DND-41 (cell line): ENCODE measurements at regions not wholly inside any gene's neighbourhood (a gene's known extent, or its start where the extent isn't known, plus 50 kb on each side); places are given as distances from the start of the nearest gene placed in this dataset.

Experiments
- ATAC-seq: fragments of 200-7000 bp; cut with Tn5 transposase; 3 replicates; pipeline ENCODE4 v1.9.1; 2021; ENCODE audit warnings: low read depth; ENCODE audit not compliant: insufficient read depth
- DNase-seq: peaks from one replicate; pipeline ENCODE4 v3.0.0-alpha.2; 2020
- H2AFZ ChIP-seq: 2 replicates; pipeline ENCODE4 v1.6.0; 2012; ENCODE audit warnings: low read depth, low read length
- H3K27ac ChIP-seq: 2 replicates; pipeline ENCODE4 v1.5.1; 2012; ENCODE audit warnings: low read length, inconsistent platforms
- H3K27me3 ChIP-seq: fragments of 200-600 bp; sonication (generic); 2 replicates; pipeline ENCODE4 v1.6.0; 2012; ENCODE audit warnings: low read length, mild to moderate bottlenecking, inconsistent platforms; ENCODE audit not compliant: insufficient read depth, poor library complexity
- H3K36me3 ChIP-seq: 2 replicates; pipeline ENCODE4 v1.5.1; 2012; ENCODE audit warnings: low read length, inconsistent platforms; ENCODE audit not compliant: insufficient read depth
- H3K4me1 ChIP-seq: 2 replicates; pipeline ENCODE4 v1.5.1; 2012; ENCODE audit warnings: mild to moderate bottlenecking, low read length; ENCODE audit not compliant: insufficient read depth
- H3K4me2 ChIP-seq: 2 replicates; pipeline ENCODE4 v1.6.0; 2012; ENCODE audit warnings: mild to moderate bottlenecking, moderate library complexity, low read length, inconsistent platforms; ENCODE audit not compliant: insufficient read depth
- H3K4me3 ChIP-seq, 2 experiments: fragments of 200-600 bp in 1 of 2; shearing (Covaris generic) in 1 of 2; 2 replicates each; pipeline ENCODE4 v1.5.1; 2012 to 2016; ENCODE audit warnings: inconsistent platforms in 2 of 2, low read length in 2 of 2, mild to moderate bottlenecking in 2 of 2, low read depth in 1 of 2, moderate library complexity in 1 of 2
- H3K79me2 ChIP-seq: 2 replicates; pipeline ENCODE4 v1.6.0; 2012; ENCODE audit warnings: low read length, inconsistent platforms; ENCODE audit not compliant: insufficient read depth
- H3K9ac ChIP-seq: 2 replicates; pipeline ENCODE4 v1.6.0; 2012; ENCODE audit warnings: low read depth, mild to moderate bottlenecking, inconsistent platforms, low read length, moderate library complexity
- H3K9me3 ChIP-seq: 2 replicates; pipeline ENCODE4 v1.5.1; 2012; ENCODE audit warnings: low read length, moderate library complexity, mild to moderate bottlenecking, inconsistent platforms; ENCODE audit not compliant: insufficient read depth, severe bottlenecking
- H4K20me1 ChIP-seq: 2 replicates; pipeline ENCODE4 v1.6.0; 2012; ENCODE audit warnings: low read length; ENCODE audit not compliant: insufficient read depth
- CTCF ChIP-seq: IDR thresholded peaks from 2 replicates; pipeline ENCODE4 v1.5.1; 2012; ENCODE audit warnings: borderline replicate concordance, low read length, moderate library complexity, mild to moderate bottlenecking; ENCODE audit not compliant: poor library complexity, severe bottlenecking; ENCODE audit errors: extremely low read depth
- EZH2 ChIP-seq: IDR thresholded peaks from 3 replicates; pipeline ENCODE4 v1.6.1; 2012; ENCODE audit warnings: borderline replicate concordance, low read depth, mild to moderate bottlenecking, moderate library complexity, low read length, inconsistent platforms; ENCODE audit not compliant: severe bottlenecking

- H3K4me2 ChIP-seq, result no peak overlapping the region
- H3K4me3 ChIP-seq, result no peak overlapping the region
- H3K79me2 ChIP-seq, result no peaks in the 10 kb centered on the region
- H3K9me3 ChIP-seq, result no peaks in the 10 kb centered on the region
- no peaks in the 10 kb centered on the region for H3K36me3 ChIP-seq
- H2AFZ ChIP-seq, result no peak overlapping the region
- H4K20me1 ChIP-seq, result no peaks in the 10 kb centered on the region
- ATAC-seq (no peak), DNase-seq (no peak)
- H3K4me1 ChIP-seq, result no peaks in the 10 kb centered on the region
- no peak for TF ChIP-seq EZH2
- no peak for TF ChIP-seq CTCF
- no peak overlapping the region for H3K9ac ChIP-seq
- no peaks in the 10 kb centered on the region for H3K27me3 ChIP-seq
- H3K27ac ChIP-seq, result no peak overlapping the region
Observed at GRCh38 chr13:64753233-64754000, 2476.7 kb downstream of the PCDH9 start.

- H3K9ac ChIP-seq, result no peak overlapping the region
- DNase-seq (no peak), ATAC-seq (no peak)
- H3K27ac ChIP-seq, result no peak overlapping the region
- no peak overlapping the region for H2AFZ ChIP-seq
- no peaks in the 10 kb centered on the region for H3K36me3 ChIP-seq
- H3K4me3 ChIP-seq, result no peak overlapping the region
- no peaks in the 10 kb centered on the region for H3K79me2 ChIP-seq
- no peaks in the 10 kb centered on the region for H3K4me1 ChIP-seq
- TF ChIP-seq EZH2, result no peak
- no peak for TF ChIP-seq CTCF
- no peaks in the 10 kb centered on the region for H3K9me3 ChIP-seq
- no peaks in the 10 kb centered on the region for H3K27me3 ChIP-seq
- H3K4me2 ChIP-seq, result no peak overlapping the region
- H4K20me1 ChIP-seq, result no peaks in the 10 kb centered on the region
Observed at GRCh38 chr13:64749301-64749700, 2480.8 kb downstream of the PCDH9 start.

GRCh38 chr13:64746845-64747244 lies 2483.3 kb downstream of the PCDH9 start:
- no peak overlapping the region for H3K9ac ChIP-seq
- H3K9me3 ChIP-seq, result no peaks in the 10 kb centered on the region
- no peaks in the 10 kb centered on the region for H3K36me3 ChIP-seq
- no peaks in the 10 kb centered on the region for H4K20me1 ChIP-seq
- no peak overlapping the region for H3K4me2 ChIP-seq
- ATAC-seq (no peak), DNase-seq (no peak)
- TF ChIP-seq EZH2 (no peak), CTCF (no peak)
- no peaks in the 10 kb centered on the region for H3K27me3 ChIP-seq
- no peak overlapping the region for H3K4me3 ChIP-seq
- no peak overlapping the region for H2AFZ ChIP-seq
- H3K27ac ChIP-seq, result no peak overlapping the region
- no peaks in the 10 kb centered on the region for H3K79me2 ChIP-seq
- no peaks in the 10 kb centered on the region for H3K4me1 ChIP-seq

GRCh38 chr13:64740493-64740892 lies 2489.6 kb downstream of the PCDH9 start:
- no peak for ATAC-seq

More at GRCh38 chr13:64740493-64740892, 2489.6 kb downstream of the PCDH9 start:
- TF ChIP-seq EZH2 (no peak), CTCF (no peak)
- no peak for DNase-seq
- Histone ChIP-seq H2AFZ (no peak overlapping the region), H3K9ac (no peak overlapping the region), H3K36me3 (no peaks in the 10 kb centered on the region), H3K79me2 (no peaks in the 10 kb centered on the region), H3K4me3 (no peak overlapping the region), H4K20me1 (no peaks in the 10 kb centered on the region), H3K27me3 (no peaks in the 10 kb centered on the region), H3K27ac (no peak overlapping the region), H3K9me3 (no peaks in the 10 kb centered on the region), H3K4me1 (no peaks in the 10 kb centered on the region), H3K4me2 (no peak overlapping the region)
